ENCODE measurements at regions not wholly inside any gene's neighbourhood (a gene's known extent, or its start where the extent isn't known, plus 50 kb on each side); places are given as distances from the start of the nearest gene placed in this dataset.

GRCh38 chr10:106442223-106442622, 722.3 kb downstream of the SORCS1 start:
- intact Hi-C loops (cut with DNase I) = no loop called here
- no peak for DNase-seq

DNA sequence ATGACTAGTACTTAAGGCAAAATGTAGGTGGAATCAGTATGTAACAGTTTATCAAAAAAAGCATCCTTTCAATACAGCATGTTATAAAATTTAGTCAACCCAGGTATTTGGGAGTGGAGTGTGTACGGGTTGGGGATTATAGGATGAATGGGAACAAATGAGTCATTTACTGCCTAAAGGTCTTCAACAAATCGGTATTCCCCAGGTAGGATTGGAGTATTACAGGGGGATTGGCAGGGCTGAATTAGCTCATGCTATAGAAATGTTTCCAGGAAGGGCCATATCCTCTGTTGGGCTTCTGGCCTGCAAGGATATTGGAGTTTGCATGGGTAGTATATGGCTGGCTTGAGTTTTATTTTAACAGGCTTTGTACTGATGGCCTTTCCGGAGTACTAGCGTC, 723.7 kb downstream of the SORCS1 start:
- Histone ChIP-seq H3K27ac (no peak overlapping the region), H3K36me3 (no peaks in the 10 kb centered on the region), H3K27me3 (no peaks in the 10 kb centered on the region), H3K9me3 (no peaks in the 10 kb centered on the region), H3K4me1 (no peaks in the 10 kb centered on the region), H3K4me3 (no peak overlapping the region)
- no peak for DNase-seq
- TF ChIP-seq CTCF (IDR thresholded peaks at IDR 0.05) = no peak
- no peak for TF ChIP-seq POLR2A (IDR thresholded peaks at IDR 0.05)
- ATAC-seq = no peak
- WGBS (ENCODE audit: insufficient coverage, low coverage, low lambda C conversion rate, missing lambda C conversion rate) = 68% methylated on average over 4 of the region's 4 CpGs
- intact Hi-C loops (cut with DNase I) = no loop called here

More at GRCh38 chr10:106442223-106442622, 722.3 kb downstream of the SORCS1 start:
- no peak for TF ChIP-seq CTCF (IDR thresholded peaks at IDR 0.05)
- TF ChIP-seq POLR2A (IDR thresholded peaks at IDR 0.05) = no peak
- Histone ChIP-seq H3K36me3 (no peaks in the 10 kb centered on the region), H3K4me1 (no peaks in the 10 kb centered on the region), H3K9me3 (no peaks in the 10 kb centered on the region), H3K27ac (no peak overlapping the region), H3K4me3 (no peak overlapping the region), H3K27me3 (no peaks in the 10 kb centered on the region)
- 36% methylated on average over 2 of the region's 2 CpGs for WGBS (ENCODE audit: insufficient coverage, low coverage, low lambda C conversion rate, missing lambda C conversion rate)
- ATAC-seq = no peak

GRCh38 chr10:106440355-106440754, 724.2 kb downstream of the SORCS1 start:
- Histone ChIP-seq H3K4me3 (no peak overlapping the region), H3K36me3 (no peaks in the 10 kb centered on the region), H3K27ac (no peak overlapping the region), H3K9me3 (no peaks in the 10 kb centered on the region), H3K27me3 (no peaks in the 10 kb centered on the region), H3K4me1 (no peaks in the 10 kb centered on the region)
- no peak for ATAC-seq
- WGBS (ENCODE audit: insufficient coverage, low coverage, low lambda C conversion rate, missing lambda C conversion rate) = 72% methylated on average over 2 of the region's 2 CpGs
- DNase-seq = no peak
- intact Hi-C loops (cut with DNase I) = no loop called here
- TF ChIP-seq CTCF (IDR thresholded peaks at IDR 0.05) (no peak), POLR2A (IDR thresholded peaks at IDR 0.05) (no peak)

GRCh38 chr10:106439366-106439765, 725.1 kb downstream of the SORCS1 start:
- WGBS (ENCODE audit: insufficient coverage, low coverage, low lambda C conversion rate, missing lambda C conversion rate) = 57% methylated on average over 3 of the region's 3 CpGs
- no peaks in the 10 kb centered on the region for H3K27me3 ChIP-seq
- H3K36me3 ChIP-seq = no peaks in the 10 kb centered on the region
- no peaks in the 10 kb centered on the region for H3K4me1 ChIP-seq
- intact Hi-C loops (cut with DNase I) = no loop called here
- ATAC-seq (no peak), DNase-seq (no peak)
- TF ChIP-seq CTCF (IDR thresholded peaks at IDR 0.05) (no peak), POLR2A (IDR thresholded peaks at IDR 0.05) (no peak)
- H3K4me3 ChIP-seq = no peak overlapping the region
- no peak overlapping the region for H3K27ac ChIP-seq
- H3K9me3 ChIP-seq = no peaks in the 10 kb centered on the region

DNA sequence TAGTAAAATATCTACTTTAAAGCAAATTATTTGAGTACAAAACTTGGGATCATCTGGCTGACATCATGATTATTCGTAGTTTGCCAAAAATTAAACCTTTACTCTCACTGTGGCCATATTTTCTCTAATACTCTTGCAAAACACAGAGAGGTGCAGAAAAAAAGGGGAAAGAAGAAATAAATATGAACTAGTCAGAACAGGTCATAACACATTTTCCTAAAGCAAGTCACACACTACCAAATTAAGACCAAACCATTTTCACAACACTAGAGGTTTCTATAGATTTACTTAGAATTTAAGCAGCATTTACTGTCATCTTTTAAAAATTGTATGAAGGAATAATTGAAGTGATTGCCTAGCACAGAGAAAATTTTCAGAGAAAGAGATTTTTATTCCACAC, 726.1 kb downstream of the SORCS1 start:
- TF ChIP-seq CTCF (IDR thresholded peaks at IDR 0.05) (no peak), POLR2A (IDR thresholded peaks at IDR 0.05) (no peak)
- Histone ChIP-seq H3K27me3 (no peaks in the 10 kb centered on the region), H3K27ac (no peak overlapping the region), H3K36me3 (no peaks in the 10 kb centered on the region), H3K9me3 (no peaks in the 10 kb centered on the region), H3K4me3 (no peak overlapping the region), H3K4me1 (no peaks in the 10 kb centered on the region)
- intact Hi-C loops (cut with DNase I) = no loop called here
- no peak for DNase-seq
- WGBS (ENCODE audit: insufficient coverage, low coverage, low lambda C conversion rate, missing lambda C conversion rate) = 33% methylated on average over 1 of the region's 1 CpG
- ATAC-seq = no peak

Data from right lobe of liver (tissue), 6 donors.